NCI-H526 (cell line): ENCODE measurements at regions not wholly inside any gene's neighbourhood (a gene's known extent, or its start where the extent isn't known, plus 50 kb on each side); places are given as distances from the start of the nearest gene placed in this dataset.

Experiments
- DNase-seq, 2 experiments: peaks; one replicate each; lab custom pipeline; 2025; lab: John Stamatoyannopoulos, UW

GRCh38 chr3:177599326-177599725 is 402.0 kb upstream of the TBL1XR1 start:
- DNase-seq = no peak

GRCh38 chr3:177599837-177600236 is 402.6 kb upstream of the TBL1XR1 start:
- DNase-seq = no peak

- DNase-seq = no peak
These were observed 403.1 kb upstream of the TBL1XR1 start for GRCh38 chr3:177600411-177600810.

- DNase-seq = no peak
These were observed 403.9 kb upstream of the TBL1XR1 start for GRCh38 chr3:177601152-177601551.

GRCh38 chr3:177602601-177603147 is 405.4 kb upstream of the TBL1XR1 start:
- no peak for DNase-seq

GRCh38 chr3:177603148-177603603 is 405.9 kb upstream of the TBL1XR1 start:
- DNase-seq = no peak

- DNase-seq = no peak
These were observed 406.9 kb upstream of the TBL1XR1 start for GRCh38 chr3:177604181-177604580.

- DNase-seq = no peak
These were observed 409.6 kb upstream of the TBL1XR1 start for GRCh38 chr3:177606891-177607290.

GRCh38 chr3:177607589-177607988 is 410.3 kb upstream of the TBL1XR1 start:
- DNase-seq = no peak

- no peak for DNase-seq
These were observed 411.2 kb upstream of the TBL1XR1 start for GRCh38 chr3:177608443-177608842.

- no peak for DNase-seq
These were observed 412.3 kb upstream of the TBL1XR1 start for GRCh38 chr3:177609613-177610012.

GRCh38 chr3:177610262-177610661 is 413.0 kb upstream of the TBL1XR1 start:
- DNase-seq = no peak

- peak in 1 of 2 experiments; percentile 12 for DNase-seq
These were observed 413.7 kb upstream of the TBL1XR1 start for GRCh38 chr3:177610686-177611633.

- no peak for DNase-seq
These were observed 414.6 kb upstream of the TBL1XR1 start for GRCh38 chr3:177611752-177612334.

- no peak for DNase-seq
These were observed 416.6 kb upstream of the TBL1XR1 start for GRCh38 chr3:177613901-177614300.

- peak in 1 of 2 experiments; percentile 13 for DNase-seq
These were observed 417.7 kb upstream of the TBL1XR1 start for GRCh38 chr3:177615015-177615414.

GRCh38 chr3:177618873-177619733 is 421.8 kb upstream of the TBL1XR1 start:
- no peak for DNase-seq

- no peak for DNase-seq
These were observed 422.8 kb upstream of the TBL1XR1 start for GRCh38 chr3:177620073-177620472.

GRCh38 chr3:177622520-177622919 is 425.2 kb upstream of the TBL1XR1 start:
- DNase-seq = no peak

GRCh38 chr3:177622982-177623617 is 425.8 kb upstream of the TBL1XR1 start:
- no peak for DNase-seq
